ENCODE measurements at regions not wholly inside any gene's neighbourhood (a gene's known extent, or its start where the extent isn't known, plus 50 kb on each side); places are given as distances from the start of the nearest gene placed in this dataset.

- no peak for DNase-seq (ENCODE audit: low read depth in 2 of 2, low spot score in 1 of 2)
Measured at GRCh38 chr1:199307496-199308264, 668.8 kb downstream of the PTPRC start.

GRCh38 chr1:199308349-199308846, 669.6 kb downstream of the PTPRC start:
- no peak for DNase-seq (ENCODE audit: low read depth in 2 of 2, low spot score in 1 of 2)

GRCh38 chr1:199310708-199311107, 671.9 kb downstream of the PTPRC start:
- DNase-seq (ENCODE audit: low read depth in 2 of 2, low spot score in 1 of 2), result no peak

- DNase-seq (ENCODE audit: low read depth in 2 of 2, low spot score in 1 of 2), result no peak
Measured at GRCh38 chr1:199311478-199312262, 672.8 kb downstream of the PTPRC start.

- DNase-seq (ENCODE audit: low read depth in 2 of 2, low spot score in 1 of 2), result no peak
Measured at GRCh38 chr1:199312626-199313025, 673.8 kb downstream of the PTPRC start.

- DNase-seq (ENCODE audit: low read depth in 2 of 2, low spot score in 1 of 2), result no peak
Measured at GRCh38 chr1:199313444-199313843, 674.6 kb downstream of the PTPRC start.

- no peak for DNase-seq (ENCODE audit: low read depth in 2 of 2, low spot score in 1 of 2)
Measured at GRCh38 chr1:199319341-199319740, 680.5 kb downstream of the PTPRC start.

- DNase-seq (ENCODE audit: low read depth in 2 of 2, low spot score in 1 of 2), result no peak
Measured at GRCh38 chr1:199322278-199322677, 683.4 kb downstream of the PTPRC start.

GRCh38 chr1:199333180-199333579, 694.3 kb upstream of the NR5A2 start:
- no peak for DNase-seq (ENCODE audit: low read depth in 2 of 2, low spot score in 1 of 2)

GRCh38 chr1:199335496-199335895, 692.0 kb upstream of the NR5A2 start:
- no peak for DNase-seq (ENCODE audit: low read depth in 2 of 2, low spot score in 1 of 2)

GRCh38 chr1:199336745-199337640, 690.5 kb upstream of the NR5A2 start:
- no peak for DNase-seq (ENCODE audit: low read depth in 2 of 2, low spot score in 1 of 2)

GRCh38 chr1:199338760-199339159, 688.8 kb upstream of the NR5A2 start:
- no peak for DNase-seq (ENCODE audit: low read depth in 2 of 2, low spot score in 1 of 2)

GRCh38 chr1:199352351-199352750, 675.2 kb upstream of the NR5A2 start:
- no peak for DNase-seq (ENCODE audit: low read depth in 2 of 2, low spot score in 1 of 2)

- no peak for DNase-seq (ENCODE audit: low read depth in 2 of 2, low spot score in 1 of 2)
Measured at GRCh38 chr1:199353906-199354305, 673.6 kb upstream of the NR5A2 start.

GRCh38 chr1:199356561-199356960, 670.9 kb upstream of the NR5A2 start:
- no peak for DNase-seq (ENCODE audit: low read depth in 2 of 2, low spot score in 1 of 2)

GRCh38 chr1:199357599-199357998, 669.9 kb upstream of the NR5A2 start:
- no peak for DNase-seq (ENCODE audit: low read depth in 2 of 2, low spot score in 1 of 2)

GRCh38 chr1:199362996-199363395, 664.5 kb upstream of the NR5A2 start:
- no peak for DNase-seq (ENCODE audit: low read depth in 2 of 2, low spot score in 1 of 2)

- DNase-seq (ENCODE audit: low read depth in 2 of 2, low spot score in 1 of 2), result no peak
Measured at GRCh38 chr1:199373139-199373538, 654.4 kb upstream of the NR5A2 start.

- DNase-seq (ENCODE audit: low read depth in 2 of 2, low spot score in 1 of 2), result no peak
Measured at GRCh38 chr1:199377211-199377610, 650.3 kb upstream of the NR5A2 start.

GRCh38 chr1:199383793-199384192, 643.7 kb upstream of the NR5A2 start:
- no peak for DNase-seq (ENCODE audit: low read depth in 2 of 2, low spot score in 1 of 2)

GRCh38 chr1:199394856-199395255, 632.7 kb upstream of the NR5A2 start:
- no peak for DNase-seq (ENCODE audit: low read depth in 2 of 2, low spot score in 1 of 2)

All from stimulated activated CD8-positive, alpha-beta memory T cell treated with anti-CD3 and anti-CD28 coated beads, Interleukin-4, amount 100 ng/mL, for 1 hour (primary cell).